Astrocyte of the cerebellum (primary cell): ENCODE measurements at regions not wholly inside any gene's neighbourhood (a gene's known extent, or its start where the extent isn't known, plus 50 kb on each side); places are given as distances from the start of the nearest gene placed in this dataset.
"Not testable (repeated sequence)": the region's sequence is repeated elsewhere in the genome, so short reads cannot be mapped to it uniquely, and the experiment has no call there.

ENCODE experiments used
- DNase-seq: peaks from one replicate; pipeline ENCODE4 v3.0.0-alpha.2; 2011; ENCODE audit warnings: low read depth
- H3K4me3 ChIP-seq: 2 replicates; pipeline ENCODE4 v1.5.1; 2011; ENCODE audit warnings: mild to moderate bottlenecking, low read depth, low read length, moderate library complexity
- CTCF ChIP-seq: IDR thresholded peaks from 2 replicates; pipeline ENCODE4 v1.5.1; 2012; ENCODE audit warnings: low read length, low read depth, moderate library complexity, mild to moderate bottlenecking; ENCODE audit errors: missing control alignments
- in situ Hi-C: cut with HindIII; loops from 2 replicates; pipeline ENCODE4 v1.10.0; 2017; ENCODE audit warnings: low sequenced_read_pairs

GRCh38 chr2:109710505-109711229 is 83.4 kb upstream of the RGPD5 start:
- TF ChIP-seq CTCF, result no peak
- H3K4me3 ChIP-seq, result no peak overlapping the region
- DNase-seq, result no peak
- in situ Hi-C loops, result no loop called here

- no peak overlapping the region for H3K4me3 ChIP-seq
- TF ChIP-seq CTCF, result no peak
- in situ Hi-C loops, result no loop called here
- DNase-seq, result no peak
Measured at GRCh38 chr2:109711230-109712122, 82.6 kb upstream of the RGPD5 start.

- in situ Hi-C loops, result no loop called here
- H3K4me3 ChIP-seq, result no peak overlapping the region
- no peak for DNase-seq
- TF ChIP-seq CTCF, result no peak
Measured at GRCh38 chr2:109712123-109712449, 82.0 kb upstream of the RGPD5 start.

DNA sequence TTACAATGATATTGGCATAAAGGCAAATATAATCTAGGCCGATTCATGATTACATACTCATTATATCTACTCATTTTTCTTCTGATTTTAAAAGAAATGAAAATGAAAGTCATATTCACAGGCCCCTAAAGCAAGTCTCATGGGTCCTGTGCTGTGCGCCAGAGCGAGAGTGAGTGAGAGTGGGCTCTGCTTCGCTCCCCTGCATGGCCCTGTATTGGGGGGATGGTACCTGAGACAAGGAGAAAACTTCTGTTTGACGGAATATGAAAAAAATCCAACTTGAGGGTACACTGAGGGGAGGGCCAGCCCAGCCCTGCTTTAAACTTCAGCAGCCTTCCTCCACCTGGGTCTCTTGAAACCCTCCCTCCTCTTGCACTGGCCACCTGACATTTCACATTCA is 81.4 kb upstream of the RGPD5 start:
- no peak for TF ChIP-seq CTCF
- in situ Hi-C loops, result no loop called here
- no peak overlapping the region for H3K4me3 ChIP-seq
- no peak for DNase-seq

DNA sequence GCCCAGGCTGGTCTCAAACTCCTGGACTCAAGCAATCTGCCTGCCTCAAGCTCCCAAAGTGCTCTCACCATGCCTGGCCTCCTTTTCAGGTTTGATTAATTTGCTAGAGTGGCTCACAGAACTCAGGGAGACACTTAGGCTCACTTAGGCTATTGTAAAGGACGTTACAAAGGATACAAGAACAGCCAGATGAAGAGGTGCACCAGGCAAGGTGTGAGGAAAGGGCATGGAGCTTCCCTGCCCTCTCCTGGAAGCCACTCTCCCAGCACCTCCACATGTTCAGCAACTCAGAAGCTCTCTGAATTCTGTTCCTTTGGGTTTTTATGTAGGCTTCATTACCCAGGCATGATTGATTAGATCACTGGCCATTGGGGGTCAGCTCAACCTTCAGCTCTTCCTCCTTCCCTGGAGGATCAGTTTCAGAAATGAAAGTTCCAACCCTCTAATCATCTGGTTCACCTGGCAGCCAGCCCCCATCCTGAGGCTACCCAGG is 78.7 kb upstream of the RGPD5 start:
- no peak for DNase-seq
- peak; percentile 60 for TF ChIP-seq CTCF
- in situ Hi-C loops, result no loop called here
- no peak overlapping the region for H3K4me3 ChIP-seq

DNA sequence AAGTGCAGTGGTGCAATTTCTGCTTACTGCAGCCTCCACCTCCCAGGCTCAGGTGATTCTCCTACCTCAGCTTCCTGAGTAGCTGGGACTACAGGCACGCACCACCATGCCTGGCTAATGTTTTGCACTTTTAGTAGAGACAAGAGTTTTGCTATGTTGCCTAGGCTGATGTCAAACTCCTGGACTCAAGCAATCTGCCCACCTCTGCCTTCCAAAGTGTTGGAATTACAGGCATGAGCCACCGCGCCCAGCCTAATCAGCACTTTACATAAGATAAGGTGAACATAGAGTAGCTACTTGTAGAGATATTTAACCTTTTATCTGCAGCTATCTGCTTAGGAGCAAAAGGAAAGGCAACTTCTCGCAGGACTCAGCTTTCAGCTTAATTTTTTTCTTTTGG is 77.5 kb upstream of the RGPD5 start:
- H3K4me3 ChIP-seq, in situ Hi-C loops, DNase-seq: not testable (repeated sequence)

DNA sequence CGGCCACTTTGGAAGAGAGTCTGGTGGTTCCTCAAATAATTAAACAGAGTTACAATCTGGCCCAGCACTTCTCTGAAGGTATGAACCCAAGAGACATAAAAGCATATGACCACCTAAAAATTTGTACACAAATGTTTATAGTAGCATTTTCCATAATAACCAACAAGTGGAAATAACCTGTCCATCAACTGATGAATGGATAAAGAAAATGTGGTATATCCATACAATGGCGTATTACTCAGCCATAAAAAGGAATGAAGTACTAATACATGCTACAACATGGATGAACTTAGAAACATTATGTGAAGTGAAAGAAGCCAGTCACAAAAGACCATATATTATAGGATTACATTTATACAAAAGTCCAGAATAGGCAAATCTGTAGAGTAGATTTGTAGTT is 76.0 kb upstream of the RGPD5 start:
- no peak overlapping the region for H3K4me3 ChIP-seq
- TF ChIP-seq CTCF, result no peak
- in situ Hi-C loops, result no loop called here
- no peak for DNase-seq
